Thyroid gland (tissue), 4 donors: ENCODE measurements at regions not wholly inside any gene's neighbourhood (a gene's known extent, or its start where the extent isn't known, plus 50 kb on each side); places are given as distances from the start of the nearest gene placed in this dataset.

Experiments used
- CTCF ChIP-seq, 6 experiments: fragments of 200-600 bp in 3 of 6; fragments of 450-650 bp in 3 of 6; sonication (generic) in 3 of 6; IDR thresholded peaks; one replicate each; pipeline ENCODE4 v1.5.1; 2016 to 2019; ENCODE audit warnings: antibody characterized with exemption in 6 of 6, mild to moderate bottlenecking in 2 of 6, inconsistent platforms in 1 of 6, moderate library complexity in 1 of 6
- POLR2A ChIP-seq, 2 donors: fragments of 450-650 bp; IDR thresholded peaks; one replicate each; pipeline ENCODE4 v1.6.1; 2017; ENCODE audit warnings: antibody characterized with exemption in 2 of 2, mild to moderate bottlenecking in 2 of 2, moderate library complexity in 1 of 2

GRCh38 chr16:6897876-6898485, 434.7 kb upstream of the RBFOX1 start:
- TF ChIP-seq POLR2A (IDR thresholded peaks at IDR 0.05) (no peak), CTCF (IDR thresholded peaks at IDR 0.05) (no peak)
